HG03064 (cell line): ENCODE measurements at regions not wholly inside any gene's neighbourhood (a gene's known extent, or its start where the extent isn't known, plus 50 kb on each side); places are given as distances from the start of the nearest gene placed in this dataset.
A peak's percentile ranks its signal among the peaks of the same experiment; 100 is the strongest.

ENCODE experiments used
- ATAC-seq: cut with Tn5 transposase; IDR thresholded peaks from one replicate; pipeline ENCODE4 v1.9.1; 2021; ENCODE audit warnings: low read depth; ENCODE audit not compliant: unreplicated experiment

DNA sequence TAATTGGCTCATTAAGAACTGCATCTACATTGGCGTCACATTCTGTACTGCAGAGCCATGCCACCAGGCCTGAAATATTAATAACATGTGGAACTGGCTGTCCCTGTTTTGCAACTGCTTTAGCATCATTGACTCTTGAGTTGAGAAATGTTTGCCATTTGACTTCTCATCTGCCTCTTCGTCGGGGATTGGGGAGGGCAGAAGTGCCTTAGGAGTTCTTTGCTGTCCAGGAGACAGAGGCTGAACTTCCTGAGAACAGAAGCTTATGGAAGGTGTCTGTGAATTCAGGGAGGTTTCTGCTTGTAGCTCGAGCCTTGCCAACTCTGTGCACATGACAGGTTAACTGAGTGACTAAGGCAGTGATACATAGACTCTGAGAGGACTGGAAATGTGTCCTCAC is 265.0 kb downstream of the KIF4B start:
- no peak for ATAC-seq

DNA sequence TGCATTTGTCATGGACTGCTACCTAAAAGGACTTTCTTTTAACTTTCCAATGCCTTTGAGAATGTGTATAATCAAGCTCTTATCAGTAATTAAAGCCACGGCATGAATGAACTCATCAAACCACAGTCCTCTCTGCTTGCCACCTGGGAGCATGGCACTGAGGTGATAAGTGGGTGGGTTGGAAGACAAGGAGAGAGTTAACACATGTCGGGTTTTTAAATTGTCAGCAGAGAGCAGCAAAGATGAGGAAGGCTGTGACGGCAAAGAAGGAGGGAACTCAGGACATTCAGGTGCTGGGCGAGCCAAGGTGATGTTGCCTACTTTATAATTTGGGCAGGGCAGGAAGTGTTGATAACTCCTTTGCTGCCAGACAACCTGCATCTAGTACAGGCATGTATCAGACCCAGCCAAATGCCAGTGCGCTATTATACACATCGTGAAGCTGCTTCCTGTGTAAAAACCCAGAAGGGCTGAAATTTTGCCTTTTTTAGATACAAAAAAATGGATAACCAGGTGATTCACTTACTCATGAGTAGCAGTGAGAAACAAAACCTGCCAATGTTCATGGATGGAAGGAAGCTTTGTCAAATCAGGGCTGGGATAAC is 269.1 kb downstream of the KIF4B start:
- ATAC-seq = no peak

DNA sequence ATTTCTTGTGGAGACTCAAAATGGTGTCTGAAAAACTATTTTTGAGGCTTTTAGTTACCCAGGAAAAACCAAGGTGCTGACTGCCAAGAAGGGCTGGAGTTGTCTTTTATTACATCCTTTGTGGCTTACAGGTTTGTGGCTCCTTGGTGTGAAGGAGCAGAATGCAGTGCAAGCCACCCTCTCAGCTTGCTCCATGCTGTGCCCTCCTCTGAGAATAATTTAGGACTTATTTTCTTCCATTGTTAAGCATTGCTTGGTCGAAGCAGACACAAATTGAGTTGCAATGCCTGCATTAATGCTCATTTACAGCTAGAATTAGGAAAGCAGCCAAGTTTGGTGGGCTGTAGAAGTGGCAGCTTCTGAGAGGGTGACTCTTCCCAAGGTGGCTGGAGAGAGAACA is 272.2 kb downstream of the KIF4B start:
- no peak for ATAC-seq

DNA sequence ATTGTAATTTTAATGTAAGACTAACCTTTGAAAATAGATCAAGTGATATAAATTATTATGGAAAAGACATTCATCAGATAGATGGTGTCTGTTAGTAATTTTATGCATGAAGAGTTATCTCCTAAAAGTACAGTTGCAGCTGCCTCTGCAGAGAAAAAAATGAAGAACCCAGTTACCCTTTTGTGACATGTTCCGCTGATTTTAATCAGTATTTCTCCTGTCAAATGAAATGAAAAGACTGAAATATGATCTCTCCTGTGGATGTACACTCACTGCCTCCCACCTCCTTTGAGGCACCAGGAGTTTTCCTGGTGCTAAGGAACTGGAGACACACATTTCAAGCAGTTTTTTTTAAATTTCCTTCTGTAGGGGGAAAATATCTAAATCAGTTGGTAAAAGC is 277.4 kb downstream of the KIF4B start:
- ATAC-seq = no peak

DNA sequence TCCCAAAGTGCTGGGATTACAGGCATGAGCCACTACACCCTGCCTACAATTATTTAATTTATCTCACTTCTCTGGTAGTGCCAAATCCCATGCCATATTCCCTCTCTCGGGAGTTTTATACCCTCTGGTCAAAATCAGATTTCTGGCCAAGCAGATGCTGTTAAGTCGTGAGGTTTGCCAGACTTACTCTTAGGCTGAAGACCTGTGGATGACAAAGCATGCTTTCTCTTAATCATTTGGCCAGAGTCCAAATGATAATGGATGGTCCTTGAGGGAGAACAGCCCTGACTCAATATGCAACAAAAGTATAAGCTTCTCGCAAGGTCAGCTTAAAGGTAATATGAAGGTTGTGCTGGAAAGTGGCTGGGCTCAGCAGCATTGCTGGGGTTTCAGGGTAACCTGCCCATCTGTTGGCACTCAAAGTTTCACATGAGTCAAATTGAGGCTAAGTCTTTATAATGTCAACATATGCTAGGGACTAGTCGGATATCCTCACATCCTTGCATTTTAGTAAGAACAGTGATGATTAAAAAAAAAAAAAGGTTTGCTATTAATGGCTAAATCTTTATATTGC is 280.1 kb downstream of the KIF4B start:
- no peak for ATAC-seq

DNA sequence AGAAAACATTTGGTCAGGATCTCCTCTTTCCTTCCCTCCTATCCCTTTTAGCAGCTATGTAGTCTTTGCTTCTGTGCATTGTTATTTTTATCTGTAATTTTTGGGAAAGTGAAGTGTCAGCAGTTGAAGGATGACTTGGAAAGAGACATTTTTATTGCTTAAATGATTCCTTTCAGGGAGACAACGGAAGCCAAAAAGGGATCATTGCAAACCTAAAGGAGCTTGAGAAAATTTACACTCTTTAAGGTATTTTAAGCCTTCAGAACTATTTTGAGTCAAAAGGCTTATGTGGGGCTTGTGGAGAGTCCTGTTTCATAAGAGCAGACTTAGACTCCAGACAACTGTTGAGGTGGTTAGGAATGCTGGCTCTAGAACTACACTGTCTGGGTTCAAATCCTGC is 281.6 kb downstream of the KIF4B start:
- ATAC-seq = no peak

DNA sequence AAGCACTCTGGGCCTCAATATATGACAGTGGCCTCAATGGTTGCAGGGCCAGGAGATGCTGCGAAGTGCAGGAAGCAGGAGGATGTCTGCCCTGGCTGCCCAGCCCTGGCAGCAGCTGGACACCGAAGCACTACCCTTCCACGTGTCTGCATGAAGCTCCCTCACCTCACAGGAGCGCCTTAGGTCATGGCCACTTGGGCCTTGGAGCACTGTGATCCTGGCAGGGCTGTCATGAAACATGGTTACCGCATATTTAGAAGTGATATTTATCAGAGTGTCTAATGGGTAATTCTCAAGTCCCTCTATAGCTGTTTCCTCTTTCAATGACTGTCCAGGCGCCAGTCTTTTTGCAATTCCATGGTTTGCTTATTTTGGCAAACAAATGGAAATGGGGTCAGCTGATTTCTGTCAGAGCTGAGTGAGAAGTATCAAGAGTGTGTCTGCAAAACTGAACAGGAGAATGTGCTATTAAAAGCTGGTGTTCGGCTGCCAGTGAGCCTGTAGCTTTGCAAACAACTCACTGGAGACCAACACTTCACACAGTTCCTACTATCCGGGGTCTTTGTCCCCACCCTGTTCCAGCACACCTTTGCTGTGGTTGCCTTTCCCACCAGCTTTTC is 285.9 kb downstream of the KIF4B start:
- no peak for ATAC-seq

DNA sequence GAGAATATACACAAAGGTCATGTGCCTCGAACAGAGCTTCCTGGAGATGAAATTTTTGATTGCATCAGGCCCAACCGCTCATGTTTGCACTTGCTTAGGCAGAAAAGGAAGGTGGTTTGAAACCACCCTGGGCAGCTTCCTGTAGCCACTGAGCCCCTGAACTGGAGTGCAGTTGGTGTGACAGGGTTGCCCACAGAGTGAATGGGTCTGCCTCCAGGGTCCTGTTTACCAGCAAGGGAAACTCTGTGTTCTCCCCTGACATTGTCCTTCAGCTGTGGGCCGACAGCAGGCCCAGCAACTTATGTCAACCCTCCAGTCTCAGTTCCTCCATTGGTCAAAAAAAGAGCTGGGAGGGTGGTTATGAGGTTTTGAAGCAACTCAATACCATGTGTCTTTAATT is 289.6 kb downstream of the KIF4B start:
- ATAC-seq = no peak

DNA sequence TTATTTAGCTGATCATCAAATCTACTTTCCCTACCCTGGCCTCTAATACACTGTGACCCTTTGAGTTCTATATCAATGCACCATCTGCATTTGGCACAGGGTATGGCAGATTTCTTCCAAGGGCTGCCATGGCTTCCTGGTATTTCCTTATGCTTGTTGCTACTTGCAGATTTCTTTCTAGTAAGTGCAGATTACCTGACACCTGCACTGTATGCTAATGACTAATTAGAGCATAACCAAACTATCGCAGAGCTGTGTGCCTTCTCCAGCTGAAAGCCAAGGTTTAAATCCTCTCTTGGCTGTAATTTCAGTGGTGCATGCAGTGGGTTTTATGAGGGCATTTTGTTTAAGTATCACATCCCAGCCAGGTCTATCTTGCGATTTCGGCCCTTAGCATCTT is 293.7 kb downstream of the KIF4B start:
- ATAC-seq = no peak

DNA sequence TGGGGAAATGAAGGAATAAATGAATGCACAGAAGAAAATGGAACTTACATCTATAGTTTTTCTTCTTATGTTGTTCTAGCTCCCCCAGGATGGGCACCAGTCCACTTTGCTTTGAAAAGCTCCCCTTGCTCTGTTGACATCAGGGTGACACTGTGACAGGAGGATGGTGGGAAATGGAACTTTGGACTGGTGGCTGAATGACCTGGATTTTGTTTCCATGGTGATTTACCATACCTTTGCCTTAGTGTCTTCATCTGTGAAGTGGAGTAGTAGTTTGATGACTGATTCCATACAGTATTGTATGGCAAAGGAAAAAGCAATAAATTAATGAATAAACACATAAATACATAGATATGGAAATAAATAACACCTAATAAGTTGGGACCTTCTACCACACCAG is 294.7 kb downstream of the KIF4B start:
- ATAC-seq = no peak

DNA sequence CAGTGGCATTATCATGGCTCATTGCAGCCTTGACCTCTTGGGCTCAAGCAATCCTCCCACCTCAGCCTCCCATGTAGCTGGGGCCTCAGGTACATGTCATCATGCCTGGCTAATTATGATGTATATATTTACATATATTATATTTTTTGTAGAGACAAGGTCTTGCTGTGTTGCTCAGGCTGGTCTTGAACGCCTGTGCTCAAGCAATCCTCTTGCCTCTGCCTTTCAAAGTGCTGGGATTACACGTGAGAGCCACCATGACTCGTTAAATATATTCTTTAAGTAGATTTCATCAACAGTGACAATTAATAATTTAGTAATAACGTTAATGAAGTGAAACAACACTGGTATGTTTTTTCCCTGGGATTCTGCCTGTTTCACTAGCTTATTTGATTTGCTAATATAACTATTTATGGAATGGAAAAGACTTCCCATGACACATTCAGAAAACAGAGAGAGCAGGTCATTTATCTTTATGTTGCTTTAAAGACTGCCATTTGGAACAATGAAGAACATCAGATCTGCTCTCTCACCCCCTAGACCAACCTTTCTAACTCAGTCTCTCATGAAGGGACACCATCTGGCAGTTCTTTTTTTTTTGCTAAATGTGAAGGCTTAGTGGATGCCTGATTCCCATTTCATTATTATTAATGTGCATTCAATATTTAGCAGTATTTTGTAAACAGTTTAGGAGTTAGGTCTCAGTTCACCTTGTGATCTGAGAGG is 295.6 kb downstream of the KIF4B start:
- no peak for ATAC-seq

DNA sequence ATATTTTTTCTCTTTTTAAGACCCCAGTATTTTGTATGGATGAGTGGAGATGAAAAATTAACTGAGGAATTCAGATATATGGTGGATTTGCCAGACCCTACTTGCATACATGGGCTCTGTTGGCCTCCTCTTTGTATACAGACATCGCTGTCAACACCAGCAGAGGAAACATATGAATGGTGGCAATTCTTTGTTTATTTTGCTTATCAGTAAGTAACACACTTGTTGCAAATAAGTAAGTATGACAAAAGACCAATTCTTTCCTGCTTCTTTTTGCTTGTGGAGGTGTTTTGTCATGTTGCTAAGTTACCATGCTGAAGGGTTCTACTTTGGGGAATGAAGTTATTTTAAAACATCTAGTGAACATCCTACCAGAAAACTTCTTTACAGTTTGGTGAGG is 298.2 kb downstream of the KIF4B start:
- no peak for ATAC-seq

DNA sequence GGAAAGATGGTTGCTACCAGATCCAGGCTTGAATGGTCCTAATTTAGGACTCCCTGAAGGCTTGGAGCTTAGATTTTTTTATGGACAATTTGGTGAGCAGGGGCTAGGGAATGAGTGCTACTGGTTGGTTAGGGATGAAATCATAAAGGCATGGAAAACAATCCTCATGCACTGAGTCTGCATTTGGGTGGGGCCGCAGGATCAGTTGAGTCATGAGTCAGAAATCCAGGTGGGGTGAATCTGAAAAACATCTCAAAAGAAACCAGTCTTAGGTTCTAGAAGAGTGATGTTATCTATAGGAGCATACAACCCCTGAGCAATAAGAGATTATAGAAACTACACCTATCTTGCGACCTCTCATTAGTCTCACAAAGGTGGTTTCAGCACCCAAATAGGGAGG is 300.0 kb downstream of the KIF4B start:
- no peak for ATAC-seq

DNA sequence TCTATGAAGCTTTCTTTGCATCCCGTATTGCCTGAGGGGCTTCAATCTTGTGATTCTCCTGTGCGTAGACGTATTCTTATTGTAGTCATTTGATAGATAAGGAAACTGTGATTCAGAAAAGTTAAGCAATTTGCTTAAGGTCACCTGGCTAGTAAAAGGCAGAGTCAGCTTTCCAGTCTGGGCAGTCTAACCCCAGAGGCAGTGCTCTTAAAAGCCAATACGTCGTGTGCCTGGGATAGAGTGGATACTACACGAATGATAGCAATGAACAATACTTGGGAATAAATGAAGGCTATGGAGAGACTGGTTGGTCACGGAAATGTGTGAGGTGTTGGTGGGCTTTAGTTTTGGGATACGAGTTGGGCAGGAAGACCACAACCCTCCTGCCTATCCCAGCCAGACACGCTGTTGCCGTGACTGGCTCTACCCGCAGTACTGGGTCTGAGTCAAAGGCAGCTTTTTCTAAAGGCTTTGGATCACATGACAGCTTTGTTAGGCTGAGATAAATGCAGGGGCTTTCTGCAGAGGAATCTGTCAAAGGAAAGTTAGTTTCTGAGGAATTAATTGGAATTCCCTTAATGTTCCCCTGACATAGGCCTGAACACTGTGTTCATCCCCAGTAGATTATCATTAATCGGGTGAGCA is 302.6 kb downstream of the KIF4B start:
- ATAC-seq = no peak

DNA sequence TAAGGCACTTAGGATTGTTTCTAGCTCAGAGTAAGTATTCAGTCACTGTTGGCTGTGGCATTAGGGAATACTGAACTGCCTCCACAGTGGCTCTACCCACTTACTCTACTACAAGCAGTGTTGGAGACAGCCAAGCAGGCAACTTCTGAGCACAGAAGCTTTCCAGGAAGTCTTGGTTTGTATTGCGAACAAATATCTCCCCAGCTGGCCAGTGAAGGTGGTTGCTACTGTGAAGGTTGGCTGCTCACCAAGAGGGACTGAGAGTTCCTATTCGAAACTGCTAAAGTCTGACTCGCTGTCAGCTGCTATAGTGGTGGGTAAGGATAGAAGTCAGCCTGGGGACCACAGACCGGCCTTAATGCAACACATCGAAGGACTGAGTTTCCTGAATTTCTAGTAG is 319.1 kb downstream of the KIF4B start:
- ATAC-seq = peak; percentile 75

DNA sequence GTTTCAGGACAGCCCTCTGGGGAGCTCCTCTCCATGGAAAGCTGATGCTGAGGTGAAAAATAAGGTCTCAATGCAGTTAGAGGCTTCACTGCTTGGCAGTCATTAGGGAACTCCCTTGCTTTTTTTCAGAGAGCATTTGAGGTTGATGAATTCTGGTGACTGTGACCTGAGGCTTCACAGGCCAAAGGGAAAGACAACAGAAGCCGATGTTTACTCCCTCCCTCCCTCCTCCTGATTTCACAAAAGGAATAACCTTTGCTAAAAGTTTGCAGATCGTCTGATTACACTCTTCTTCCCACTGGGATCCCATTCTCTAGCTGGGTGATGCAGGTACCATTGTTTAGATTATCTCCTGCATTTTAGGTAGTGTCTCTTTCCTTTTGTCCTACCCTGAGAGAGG is 329.4 kb downstream of the KIF4B start:
- ATAC-seq = no peak

DNA sequence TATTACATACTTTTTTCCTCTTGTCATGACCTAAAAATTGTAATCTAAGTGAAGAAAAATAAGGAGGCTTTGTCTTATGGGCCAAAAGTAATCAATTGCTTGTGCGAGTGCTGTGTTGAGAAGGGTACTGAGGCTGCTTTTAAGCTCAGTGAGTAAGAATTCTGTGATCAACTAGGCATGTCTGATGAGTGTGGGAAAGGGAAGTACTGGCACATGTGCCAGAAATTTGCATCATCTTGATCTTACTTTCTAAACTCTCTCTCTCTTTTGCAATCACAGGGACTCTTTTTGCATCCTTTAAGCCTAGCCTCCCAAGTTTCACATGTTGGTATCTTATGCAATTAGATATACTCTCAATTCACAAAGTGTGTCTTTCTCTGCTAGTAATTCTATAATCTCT is 329.9 kb downstream of the KIF4B start:
- no peak for ATAC-seq

DNA sequence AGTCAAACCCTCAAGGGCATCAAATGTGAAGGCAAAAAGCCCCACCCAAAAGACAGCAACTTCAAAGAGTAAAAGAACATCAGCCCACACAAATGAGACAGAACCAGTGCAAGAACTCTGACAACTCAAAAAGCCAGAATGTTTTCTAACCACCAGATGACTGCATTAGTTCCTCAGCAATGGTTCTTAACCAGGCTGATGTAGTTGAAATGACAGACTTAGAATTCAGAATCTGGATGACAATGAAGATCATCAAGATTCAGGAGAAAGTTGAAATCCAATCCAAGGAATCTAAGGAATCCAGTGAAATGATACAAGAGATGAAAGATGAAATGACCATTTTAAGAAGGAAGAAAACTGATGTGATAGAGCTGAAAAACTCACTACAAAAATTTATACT is 339.7 kb downstream of the KIF4B start:
- ATAC-seq = no peak

DNA sequence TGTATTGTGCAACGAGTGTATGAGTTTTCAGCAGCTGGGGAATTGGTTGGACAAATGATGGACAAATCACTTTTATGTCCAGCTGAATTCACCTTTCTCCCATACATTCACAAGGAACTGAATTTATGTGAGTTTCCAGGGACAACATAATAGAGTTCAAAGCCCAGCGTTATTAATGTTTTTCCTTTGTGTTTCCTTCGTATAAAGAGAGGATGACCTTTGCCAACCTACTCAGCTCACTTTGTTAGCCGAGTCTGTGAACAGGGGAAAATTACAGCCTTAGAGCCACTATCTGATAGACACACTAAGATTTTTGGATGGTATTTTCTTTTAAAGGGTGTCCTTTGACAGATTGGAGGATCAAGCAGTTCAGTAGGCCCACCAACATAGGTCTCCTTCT is 352.5 kb downstream of the KIF4B start:
- ATAC-seq = no peak

DNA sequence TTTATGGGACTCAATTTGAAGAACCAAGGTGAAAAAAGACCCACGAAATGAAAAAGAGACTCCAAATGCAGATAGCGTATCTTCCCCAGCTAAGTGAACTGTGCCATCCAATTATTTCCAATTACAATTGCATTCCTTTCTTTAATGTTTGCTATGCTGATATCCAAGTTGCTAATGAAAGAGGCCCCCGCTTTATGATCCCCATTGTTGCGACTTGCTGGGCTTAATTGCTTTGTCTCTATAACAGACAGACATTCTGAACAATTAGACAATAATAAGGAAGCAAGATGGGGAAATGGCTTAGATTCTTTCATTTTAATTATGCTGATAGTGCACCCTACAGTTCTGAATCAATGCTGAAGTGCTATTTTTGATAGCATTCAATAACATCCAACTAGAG is 354.3 kb downstream of the KIF4B start:
- ATAC-seq = no peak

DNA sequence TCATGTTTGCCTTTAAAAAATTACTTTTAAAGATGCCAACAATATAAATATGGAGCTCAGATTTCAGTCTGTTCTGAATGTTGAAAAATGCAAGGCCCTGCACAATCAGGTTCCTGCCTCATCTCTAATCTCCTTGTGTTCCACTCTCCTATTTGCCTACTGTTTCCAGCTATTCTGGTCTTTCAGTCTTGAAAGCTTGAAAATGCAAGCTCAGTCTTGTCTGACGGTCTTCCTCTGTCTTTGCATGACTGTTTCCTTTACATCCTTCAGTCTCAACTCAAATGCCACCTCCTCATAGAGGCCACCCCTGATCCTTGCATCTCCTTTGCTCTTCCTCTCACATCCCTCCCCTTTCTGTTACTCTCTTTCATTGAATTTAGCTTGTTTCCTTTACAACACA is 354.9 kb downstream of the KIF4B start:
- ATAC-seq = no peak
